G401 (cell line): ENCODE measurements at regions not wholly inside any gene's neighbourhood (a gene's known extent, or its start where the extent isn't known, plus 50 kb on each side); places are given as distances from the start of the nearest gene placed in this dataset.

ENCODE experiments used
- DNase-seq: peaks from one replicate; pipeline ENCODE4 v3.0.0-alpha.2; 2015; ENCODE audit warnings: low spot score
- in situ Hi-C: cut with HindIII; loops from 2 replicates; pipeline ENCODE4 v1.10.0; 2016; ENCODE audit warnings: low sequenced_read_pairs, mixed read lengths

GRCh38 chr15:87099916-87100315 is 1020.2 kb downstream of the AGBL1 start:
- in situ Hi-C loops, result no loop called here
- no peak for DNase-seq

GRCh38 chr15:87089551-87089950 is 1009.9 kb downstream of the AGBL1 start:
- no peak for DNase-seq
- in situ Hi-C loops, result no loop called here

GRCh38 chr15:87083201-87083600 is 1003.5 kb downstream of the AGBL1 start:
- DNase-seq, result no peak
- in situ Hi-C loops, result no loop called here

- in situ Hi-C loops, result no loop called here
- DNase-seq, result no peak
Measured at GRCh38 chr15:87082581-87082980, 1002.9 kb downstream of the AGBL1 start.

- in situ Hi-C loops, result no loop called here
- no peak for DNase-seq
Measured at GRCh38 chr15:87080547-87080946, 1000.9 kb downstream of the AGBL1 start.
